ENCODE measurements at regions not wholly inside any gene's neighbourhood (a gene's known extent, or its start where the extent isn't known, plus 50 kb on each side); places are given as distances from the start of the nearest gene placed in this dataset.

DNA sequence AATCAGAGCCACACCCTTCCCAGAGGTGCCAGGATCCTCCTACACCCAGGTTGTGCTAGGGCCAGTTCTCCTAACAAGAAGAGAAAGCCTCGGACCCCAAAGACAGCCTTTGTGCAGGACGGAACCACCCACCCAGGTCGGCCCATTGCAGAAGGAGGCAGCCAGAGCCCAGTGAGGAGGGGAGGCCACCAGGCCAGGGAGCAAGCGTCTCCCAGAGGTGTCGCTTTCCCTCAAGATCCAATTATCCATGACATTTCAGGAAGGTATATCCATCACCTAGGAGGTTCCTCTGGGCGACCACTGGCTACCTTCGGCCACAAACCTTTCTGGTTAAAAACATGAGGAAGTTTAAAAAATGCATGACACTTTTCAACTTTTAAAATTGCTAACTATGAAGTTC, 87.4 kb upstream of the THBS2 start:
- H3K4me1 ChIP-seq (ENCODE audit: insufficient read depth, low read length, poor library complexity, severe bottlenecking), result no peaks in the 10 kb centered on the region
- ChIA-PET CTCF (no interaction called here), POLR2A (ENCODE audit: low non-redundant PET) (no interaction called here)
- no peak overlapping the region for H3K4me3 ChIP-seq (ENCODE audit: low read depth, low read length, poor library complexity, severe bottlenecking)
- TF ChIP-seq, protein P1, sequence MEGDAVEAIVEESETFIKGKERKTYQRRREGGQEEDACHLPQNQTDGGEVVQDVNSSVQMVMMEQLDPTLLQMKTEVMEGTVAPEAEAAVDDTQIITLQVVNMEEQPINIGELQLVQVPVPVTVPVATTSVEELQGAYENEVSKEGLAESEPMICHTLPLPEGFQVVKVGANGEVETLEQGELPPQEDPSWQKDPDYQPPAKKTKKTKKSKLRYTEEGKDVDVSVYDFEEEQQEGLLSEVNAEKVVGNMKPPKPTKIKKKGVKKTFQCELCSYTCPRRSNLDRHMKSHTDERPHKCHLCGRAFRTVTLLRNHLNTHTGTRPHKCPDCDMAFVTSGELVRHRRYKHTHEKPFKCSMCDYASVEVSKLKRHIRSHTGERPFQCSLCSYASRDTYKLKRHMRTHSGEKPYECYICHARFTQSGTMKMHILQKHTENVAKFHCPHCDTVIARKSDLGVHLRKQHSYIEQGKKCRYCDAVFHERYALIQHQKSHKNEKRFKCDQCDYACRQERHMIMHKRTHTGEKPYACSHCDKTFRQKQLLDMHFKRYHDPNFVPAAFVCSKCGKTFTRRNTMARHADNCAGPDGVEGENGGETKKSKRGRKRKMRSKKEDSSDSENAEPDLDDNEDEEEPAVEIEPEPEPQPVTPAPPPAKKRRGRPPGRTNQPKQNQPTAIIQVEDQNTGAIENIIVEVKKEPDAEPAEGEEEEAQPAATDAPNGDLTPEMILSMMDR (conservative IDR thresholded peaks at IDR 0.05; ENCODE audit: low read depth, low read length), result no peak
- TF ChIP-seq EZH2 (IDR thresholded peaks at IDR 0.05; ENCODE audit: borderline replicate concordance, low read depth, low read length, poor library complexity, severe bottlenecking), result no peak
- peaks cover 19% of the 10 kb centered on the region for H3K27me3 ChIP-seq (replicated peaks; ENCODE audit: insufficient read depth, low read depth, low read length, poor library complexity)
- no peak for DNase-seq (ENCODE audit: low spot score)
- H3K27ac ChIP-seq (ENCODE audit: low read depth, low read length, poor library complexity, severe bottlenecking), result no peak overlapping the region
- no peaks in the 10 kb centered on the region for H3K36me3 ChIP-seq (ENCODE audit: insufficient read depth, low read length, poor library complexity, severe bottlenecking)
- no peaks in the 10 kb centered on the region for H3K9me3 ChIP-seq (ENCODE audit: low read depth, low read length, poor library complexity, severe bottlenecking)
- no TSS peak for BruUV-seq (replicated peaks)
- intact Hi-C loops (cut with micrococcal nuclease; ENCODE audit: unreplicated experiment), result no loop called here

DNA sequence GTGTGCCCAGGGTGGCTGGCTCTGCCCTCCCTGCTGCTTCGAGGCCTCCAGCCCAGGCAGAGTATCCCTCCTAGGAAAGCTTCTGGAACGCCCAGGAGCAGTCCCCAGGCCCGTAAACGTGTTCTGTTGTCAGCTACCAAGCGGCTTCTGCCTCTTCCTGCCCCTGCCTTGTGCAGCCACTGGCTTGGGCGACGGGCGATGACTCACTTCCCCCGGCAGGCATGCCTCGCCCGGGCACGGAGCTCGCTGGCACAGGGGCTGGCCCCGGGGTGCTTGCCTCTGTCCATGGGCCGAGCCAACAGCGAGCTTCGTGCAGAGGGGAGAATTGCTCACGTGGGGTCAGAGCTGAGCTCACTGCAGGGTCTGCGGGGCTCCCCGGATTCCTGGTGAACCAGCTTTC, 86.7 kb upstream of the THBS2 start:
- no peaks in the 10 kb centered on the region for H3K36me3 ChIP-seq (ENCODE audit: insufficient read depth, low read length, poor library complexity, severe bottlenecking)
- no peak overlapping the region for H3K27ac ChIP-seq (ENCODE audit: low read depth, low read length, poor library complexity, severe bottlenecking)
- intact Hi-C loops (cut with micrococcal nuclease; ENCODE audit: unreplicated experiment), result no loop called here
- peaks cover 20% of the 10 kb centered on the region for H3K27me3 ChIP-seq (replicated peaks; ENCODE audit: insufficient read depth, low read depth, low read length, poor library complexity)
- H3K4me1 ChIP-seq (ENCODE audit: insufficient read depth, low read length, poor library complexity, severe bottlenecking), result no peaks in the 10 kb centered on the region
- no peak overlapping the region for H3K4me3 ChIP-seq (ENCODE audit: low read depth, low read length, poor library complexity, severe bottlenecking)
- no peaks in the 10 kb centered on the region for H3K9me3 ChIP-seq (ENCODE audit: low read depth, low read length, poor library complexity, severe bottlenecking)
- POLR2A ChIA-PET (ENCODE audit: low non-redundant PET), result no interaction called here
- peak; percentile 35 for DNase-seq (ENCODE audit: low spot score)
- BruUV-seq (replicated peaks), result no TSS peak
- TF ChIP-seq EZH2 (IDR thresholded peaks at IDR 0.05; ENCODE audit: borderline replicate concordance, low read depth, low read length, poor library complexity, severe bottlenecking), result no peak
- TF ChIP-seq, protein P1 (conservative IDR thresholded peaks at IDR 0.05; ENCODE audit: low read depth, low read length), result no peak
- CTCF ChIA-PET, result no interaction called here

DNA sequence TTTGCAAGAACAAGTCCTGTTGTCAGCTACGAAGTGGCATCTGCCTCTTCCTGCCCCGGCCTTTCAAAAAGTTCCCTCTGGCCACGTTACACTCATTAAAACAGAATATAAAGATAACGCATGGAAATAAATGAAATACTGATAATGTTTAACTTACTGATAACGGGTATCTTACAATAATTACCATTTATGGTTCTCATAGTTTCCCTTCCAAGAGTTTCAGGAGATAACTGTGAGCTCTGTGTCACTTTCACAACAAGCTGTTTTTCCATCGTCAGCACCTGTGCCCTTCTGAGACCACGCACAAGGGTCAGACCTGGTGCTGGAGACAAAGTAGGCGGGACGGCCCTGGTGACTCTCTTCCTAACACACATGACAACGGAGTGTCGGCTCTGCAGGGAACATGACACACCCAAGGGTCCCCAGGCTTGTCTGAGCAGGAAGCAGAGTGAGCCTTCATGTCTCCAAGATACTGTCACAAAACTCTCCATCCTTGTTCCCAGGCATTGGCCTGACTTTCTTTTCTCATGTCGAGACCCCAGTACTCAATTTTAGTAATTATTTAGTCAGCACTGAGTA, 86.2 kb upstream of the THBS2 start:
- CTCF ChIA-PET, result no interaction called here
- no peak for DNase-seq (ENCODE audit: low spot score)
- BruUV-seq (replicated peaks), result no TSS peak

More for the DNA sequence above, 86.2 kb upstream of the THBS2 start:
- Histone ChIP-seq H3K4me1 (ENCODE audit: insufficient read depth, low read length, poor library complexity, severe bottlenecking) (no peaks in the 10 kb centered on the region), H3K4me3 (ENCODE audit: low read depth, low read length, poor library complexity, severe bottlenecking) (no peak overlapping the region), H3K9me3 (ENCODE audit: low read depth, low read length, poor library complexity, severe bottlenecking) (no peaks in the 10 kb centered on the region), H3K27me3 (replicated peaks; ENCODE audit: insufficient read depth, low read depth, low read length, poor library complexity) (peaks cover 21% of the 10 kb centered on the region), H3K36me3 (ENCODE audit: insufficient read depth, low read length, poor library complexity, severe bottlenecking) (no peaks in the 10 kb centered on the region), H3K27ac (ENCODE audit: low read depth, low read length, poor library complexity, severe bottlenecking) (no peak overlapping the region)
- POLR2A ChIA-PET (ENCODE audit: low non-redundant PET), result no interaction called here
- intact Hi-C loops (cut with micrococcal nuclease; ENCODE audit: unreplicated experiment), result no loop called here
- TF ChIP-seq, protein P1 (conservative IDR thresholded peaks at IDR 0.05; ENCODE audit: low read depth, low read length), result no peak
- no peak for TF ChIP-seq EZH2 (IDR thresholded peaks at IDR 0.05; ENCODE audit: borderline replicate concordance, low read depth, low read length, poor library complexity, severe bottlenecking)

All from A673 (cell line).